Neural crest cell (in vitro differentiated cells): ENCODE measurements at regions not wholly inside any gene's neighbourhood (a gene's known extent, or its start where the extent isn't known, plus 50 kb on each side); places are given as distances from the start of the nearest gene placed in this dataset.
"Not testable (repeated sequence)": the region's sequence is repeated elsewhere in the genome, so short reads cannot be mapped to it uniquely, and the experiment has no call there.

Source experiments
- DNase-seq: peaks from one replicate; pipeline ENCODE4 v3.0.0; 2021; ENCODE audit warnings: low read depth, mixed read lengths, low spot score
- H3K27ac Mint-ChIP-seq: one replicate; pipeline ENCODE4 v1.8.0; 2021; ENCODE audit warnings: mild to moderate bottlenecking, mixed read lengths; ENCODE audit not compliant: unreplicated experiment
- H3K27me3 Mint-ChIP-seq: 2 replicates; pipeline ENCODE4 v1.8.0; 2021; ENCODE audit warnings: low read depth, mild to moderate bottlenecking, mixed read lengths
- H3K36me3 Mint-ChIP-seq: 2 replicates; pipeline ENCODE4 v1.8.0; 2021; ENCODE audit warnings: low read depth, mild to moderate bottlenecking, mixed read lengths
- H3K4me1 Mint-ChIP-seq: 2 replicates; pipeline ENCODE4 v1.8.0; 2021; ENCODE audit warnings: mixed read lengths
- H3K4me3 Mint-ChIP-seq: one replicate; pipeline ENCODE4 v1.8.0; 2021; ENCODE audit warnings: mild to moderate bottlenecking, mixed read lengths
- H3K9me3 Mint-ChIP-seq: 2 replicates; pipeline ENCODE4 v1.8.0; 2021; ENCODE audit warnings: mixed read lengths
- CTCF ChIP-seq: fragments of 200-600 bp; sonication (generic); conservative IDR thresholded peaks from 2 replicates; pipeline ENCODE4 v1.5.0; 2021; ENCODE audit warnings: antibody characterized with exemption, mild to moderate bottlenecking

- Mint-ChIP-seq H3K4me3 (no peak overlapping the region), H3K9me3 (peaks cover 4% of the 10 kb centered on the region), H3K4me1 (peaks cover 4% of the 10 kb centered on the region), H3K27ac (no peak overlapping the region), H3K36me3 (no peaks in the 10 kb centered on the region), H3K27me3 (no peaks in the 10 kb centered on the region)
- TF ChIP-seq CTCF, result no peak
- no peak for DNase-seq
Measured at GRCh38 chr1:113201560-113201959, 128.6 kb downstream of the LRIG2 start.

- Mint-ChIP-seq H3K36me3 (no peaks in the 10 kb centered on the region), H3K4me1 (peaks cover 4% of the 10 kb centered on the region), H3K9me3 (peaks cover 4% of the 10 kb centered on the region), H3K4me3 (no peak overlapping the region), H3K27ac (no peak overlapping the region), H3K27me3 (no peaks in the 10 kb centered on the region)
- no peak for TF ChIP-seq CTCF
- DNase-seq, result no peak
Measured at GRCh38 chr1:113205980-113206766, 133.2 kb downstream of the LRIG2 start.

GRCh38 chr1:113207019-113207418, 134.0 kb downstream of the LRIG2 start:
- no peaks in the 10 kb centered on the region for H3K27me3 Mint-ChIP-seq
- H3K36me3 Mint-ChIP-seq, result no peaks in the 10 kb centered on the region
- no peak for TF ChIP-seq CTCF
- H3K27ac Mint-ChIP-seq, result no peak overlapping the region
- peaks cover 4% of the 10 kb centered on the region for H3K4me1 Mint-ChIP-seq
- H3K4me3 Mint-ChIP-seq, result no peak overlapping the region
- DNase-seq, result no peak
- H3K9me3 Mint-ChIP-seq, result peaks cover 4% of the 10 kb centered on the region

GRCh38 chr1:113207457-113207856, 134.5 kb downstream of the LRIG2 start:
- peaks cover under 1% of the 10 kb centered on the region for H3K4me1 Mint-ChIP-seq
- no peak overlapping the region for H3K4me3 Mint-ChIP-seq
- H3K27me3 Mint-ChIP-seq, result no peaks in the 10 kb centered on the region
- H3K36me3 Mint-ChIP-seq, result no peaks in the 10 kb centered on the region
- DNase-seq, result no peak
- peaks cover 4% of the 10 kb centered on the region for H3K9me3 Mint-ChIP-seq
- TF ChIP-seq CTCF, result no peak
- no peak overlapping the region for H3K27ac Mint-ChIP-seq

GRCh38 chr1:113208425-113208824, 135.4 kb downstream of the LRIG2 start:
- H3K27ac Mint-ChIP-seq, H3K36me3 Mint-ChIP-seq, DNase-seq, H3K27me3 Mint-ChIP-seq, H3K9me3 Mint-ChIP-seq, H3K4me1 Mint-ChIP-seq, H3K4me3 Mint-ChIP-seq: not testable (repeated sequence)

GRCh38 chr1:113210248-113210647, 137.2 kb downstream of the LRIG2 start:
- H3K36me3 Mint-ChIP-seq, result no peaks in the 10 kb centered on the region
- no peak overlapping the region for H3K4me3 Mint-ChIP-seq
- no peak overlapping the region for H3K27ac Mint-ChIP-seq
- H3K27me3 Mint-ChIP-seq, result no peaks in the 10 kb centered on the region
- no peak for TF ChIP-seq CTCF
- H3K4me1 Mint-ChIP-seq, result no peaks in the 10 kb centered on the region
- no peak for DNase-seq
- peaks cover 7% of the 10 kb centered on the region for H3K9me3 Mint-ChIP-seq
